ENCODE measurements at regions not wholly inside any gene's neighbourhood (a gene's known extent, or its start where the extent isn't known, plus 50 kb on each side); places are given as distances from the start of the nearest gene placed in this dataset.

- no peaks in the 10 kb centered on the region for H3K36me3 ChIP-seq (replicated peaks; ENCODE audit: insufficient read depth, low read depth)
- H4K20me1 ChIP-seq (ENCODE audit: insufficient read depth, poor library complexity, severe bottlenecking) = no peaks in the 10 kb centered on the region
- H3K4me1 ChIP-seq (ENCODE audit: insufficient read depth) = no peaks in the 10 kb centered on the region
- no peak for DNase-seq (ENCODE audit: low spot score)
- no peak overlapping the region for H3K4me2 ChIP-seq
- no peaks in the 10 kb centered on the region for H3K9me3 ChIP-seq (ENCODE audit: low read depth)
- 92% methylated on average over 11 of the region's 11 CpGs for WGBS (ENCODE audit: low lambda C conversion rate, missing lambda C conversion rate)
- H3K27ac ChIP-seq = no peak overlapping the region
- H3K4me3 ChIP-seq = no peak overlapping the region
- H2AFZ ChIP-seq = no peak overlapping the region
- no peaks in the 10 kb centered on the region for H3K9me2 ChIP-seq (replicated peaks; ENCODE audit: insufficient read depth)
- TF ChIP-seq EZH2 (IDR thresholded peaks at IDR 0.05; ENCODE audit: borderline replicate concordance) (no peak), EZH2phosphoT487 (IDR thresholded peaks at IDR 0.05; ENCODE audit: low read depth, severe bottlenecking, unreplicated experiment) (no peak), CTCF (IDR thresholded peaks at IDR 0.05; ENCODE audit: poor library complexity) (no peak)
- H3K79me2 ChIP-seq = no peaks in the 10 kb centered on the region
- H3K27me3 ChIP-seq = no peaks in the 10 kb centered on the region
These were observed 132.3 kb downstream of the HMX1 start for GRCh38 chr4:8739317-8739716.

GRCh38 chr4:8738471-8738931, 133.1 kb downstream of the HMX1 start:
- no peak overlapping the region for H3K4me2 ChIP-seq
- no peaks in the 10 kb centered on the region for H3K36me3 ChIP-seq (replicated peaks; ENCODE audit: insufficient read depth, low read depth)
- TF ChIP-seq EZH2 (IDR thresholded peaks at IDR 0.05; ENCODE audit: borderline replicate concordance) (no peak), EZH2phosphoT487 (IDR thresholded peaks at IDR 0.05; ENCODE audit: low read depth, severe bottlenecking, unreplicated experiment) (no peak), CTCF (IDR thresholded peaks at IDR 0.05; ENCODE audit: poor library complexity) (no peak)
- WGBS (ENCODE audit: low lambda C conversion rate, missing lambda C conversion rate) = 94% methylated on average over 10 of the region's 15 CpGs
- DNase-seq (ENCODE audit: low spot score) = no peak
- no peaks in the 10 kb centered on the region for H3K79me2 ChIP-seq
- no peak overlapping the region for H3K27ac ChIP-seq
- no peaks in the 10 kb centered on the region for H4K20me1 ChIP-seq (ENCODE audit: insufficient read depth, poor library complexity, severe bottlenecking)
- no peak overlapping the region for H2AFZ ChIP-seq
- no peaks in the 10 kb centered on the region for H3K4me1 ChIP-seq (ENCODE audit: insufficient read depth)
- no peaks in the 10 kb centered on the region for H3K9me2 ChIP-seq (replicated peaks; ENCODE audit: insufficient read depth)
- H3K27me3 ChIP-seq = no peaks in the 10 kb centered on the region
- no peak overlapping the region for H3K4me3 ChIP-seq
- no peaks in the 10 kb centered on the region for H3K9me3 ChIP-seq (ENCODE audit: low read depth)

GRCh38 chr4:8737601-8738279, 133.9 kb downstream of the HMX1 start:
- H4K20me1 ChIP-seq (ENCODE audit: insufficient read depth, poor library complexity, severe bottlenecking) = no peaks in the 10 kb centered on the region
- H3K4me2 ChIP-seq = no peak overlapping the region
- H3K27me3 ChIP-seq = no peaks in the 10 kb centered on the region
- no peaks in the 10 kb centered on the region for H3K36me3 ChIP-seq (replicated peaks; ENCODE audit: insufficient read depth, low read depth)
- H2AFZ ChIP-seq = no peak overlapping the region
- no peak for TF ChIP-seq EZH2phosphoT487 (IDR thresholded peaks at IDR 0.05; ENCODE audit: low read depth, severe bottlenecking, unreplicated experiment)
- no peak for TF ChIP-seq CTCF (IDR thresholded peaks at IDR 0.05; ENCODE audit: poor library complexity)
- no peak for TF ChIP-seq EZH2 (IDR thresholded peaks at IDR 0.05; ENCODE audit: borderline replicate concordance)
- H3K4me3 ChIP-seq = no peak overlapping the region
- no peaks in the 10 kb centered on the region for H3K4me1 ChIP-seq (ENCODE audit: insufficient read depth)
- no peak for DNase-seq (ENCODE audit: low spot score)
- WGBS (ENCODE audit: low lambda C conversion rate, missing lambda C conversion rate) = 95% methylated on average over 23 of the region's 23 CpGs
- H3K27ac ChIP-seq = no peak overlapping the region
- no peaks in the 10 kb centered on the region for H3K9me3 ChIP-seq (ENCODE audit: low read depth)
- no peaks in the 10 kb centered on the region for H3K79me2 ChIP-seq
- H3K9me2 ChIP-seq (replicated peaks; ENCODE audit: insufficient read depth) = no peaks in the 10 kb centered on the region
